DOHH2 (cell line): ENCODE measurements at regions not wholly inside any gene's neighbourhood (a gene's known extent, or its start where the extent isn't known, plus 50 kb on each side); places are given as distances from the start of the nearest gene placed in this dataset.

Experiments used
- H3F3A ChIP-seq: fragments of 200-600 bp; sonication (generic), shearing (Covaris generic); 2 replicates; pipeline ENCODE4 v1.6.0; 2016; ENCODE audit warnings: antibody characterized with exemption, mild to moderate bottlenecking; ENCODE audit not compliant: control insufficient read depth, insufficient read depth
- H3K27ac ChIP-seq: fragments of 200-600 bp; sonication (generic); 2 replicates; pipeline ENCODE4 v1.5.1; 2014; ENCODE audit warnings: low read depth, mild to moderate bottlenecking, low read length, moderate library complexity
- H3K27me3 ChIP-seq: fragments of 200-600 bp; sonication (generic); 2 replicates; pipeline ENCODE4 v1.6.1; 2014; ENCODE audit warnings: mild to moderate bottlenecking, low read length, mixed read lengths; ENCODE audit not compliant: control insufficient read depth
- H3K36me3 ChIP-seq: fragments of 200-600 bp; sonication (generic); 2 replicates; pipeline ENCODE4 v1.6.1; 2014; ENCODE audit warnings: mild to moderate bottlenecking, low read length, moderate library complexity, mixed read lengths; ENCODE audit not compliant: control insufficient read depth
- H3K4me1 ChIP-seq: fragments of 200-600 bp; sonication (generic); 2 replicates; pipeline ENCODE4 v1.6.1; 2014; ENCODE audit warnings: mild to moderate bottlenecking, low read length, mixed read lengths; ENCODE audit not compliant: control insufficient read depth
- H3K4me2 ChIP-seq: fragments of 200-600 bp; sonication (generic); 2 replicates; pipeline ENCODE4 v1.6.0; 2014; ENCODE audit warnings: mild to moderate bottlenecking, low read length, moderate library complexity
- H3K4me3 ChIP-seq: fragments of 200-600 bp; sonication (generic); 2 replicates; pipeline ENCODE4 v1.5.1; 2014; ENCODE audit warnings: mild to moderate bottlenecking, low read length, mixed read lengths
- H3K79me2 ChIP-seq: fragments of 200-600 bp; sonication (generic); 2 replicates; pipeline ENCODE4 v1.6.1; 2014; ENCODE audit warnings: mild to moderate bottlenecking, low read length, mixed read lengths; ENCODE audit not compliant: control insufficient read depth
- H3K9me2 ChIP-seq: fragments of 200-600 bp; sonication (generic); replicated peaks from 2 replicates; pipeline ENCODE4 v1.6.1; 2014; ENCODE audit warnings: mild to moderate bottlenecking, low read length, mixed read lengths; ENCODE audit not compliant: control insufficient read depth
- H3K9me3 ChIP-seq: fragments of 200-600 bp; sonication (generic); 2 replicates; pipeline ENCODE4 v1.6.1; 2014; ENCODE audit warnings: antibody characterized with exemption, low read length, mixed read lengths; ENCODE audit not compliant: control insufficient read depth, insufficient read depth
- H4K20me1 ChIP-seq: fragments of 200-600 bp; sonication (generic); 2 replicates; pipeline ENCODE4 v1.6.0; 2014; ENCODE audit warnings: low read depth, mild to moderate bottlenecking, antibody characterized with exemption, low read length, moderate library complexity; ENCODE audit not compliant: control insufficient read depth, insufficient read depth
- EZH2phosphoT487 ChIP-seq: fragments of 200-600 bp; sonication (generic); IDR thresholded peaks from 2 replicates; pipeline ENCODE4 v1.6.1; 2017; ENCODE audit warnings: borderline replicate concordance, mild to moderate bottlenecking, antibody characterized with exemption, low read length, moderate library complexity, mixed read lengths
- TF ChIP-seq, protein P1 (sequence below): fragments of 200-600 bp; sonication (generic); IDR thresholded peaks from one replicate; pipeline ENCODE4 v1.5.1; 2014; ENCODE audit warnings: antibody characterized with exemption, mild to moderate bottlenecking, low read depth, low read length; ENCODE audit not compliant: poor library complexity, severe bottlenecking

DNA sequence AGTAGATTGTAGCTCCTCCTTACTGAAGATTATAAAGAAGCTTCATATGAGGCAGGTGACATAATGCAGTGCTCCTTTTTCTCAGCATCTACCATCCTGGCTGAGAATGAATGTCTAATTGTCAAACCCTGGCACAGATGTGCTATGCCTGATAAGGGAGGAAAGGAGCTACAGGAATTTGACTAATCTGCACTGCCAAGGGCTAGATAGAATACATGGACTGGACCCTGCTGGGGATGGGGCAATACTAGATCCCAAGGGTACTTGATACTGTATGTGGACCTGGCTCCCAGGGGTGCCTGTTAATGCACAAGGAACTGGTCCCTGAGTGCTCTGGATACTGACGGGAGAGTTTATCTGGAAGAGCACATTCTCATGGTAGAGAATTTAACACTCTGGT is 362.2 kb upstream of the EMCN start:
- H3K36me3 ChIP-seq, result no peaks in the 10 kb centered on the region
- TF ChIP-seq, protein P1, sequence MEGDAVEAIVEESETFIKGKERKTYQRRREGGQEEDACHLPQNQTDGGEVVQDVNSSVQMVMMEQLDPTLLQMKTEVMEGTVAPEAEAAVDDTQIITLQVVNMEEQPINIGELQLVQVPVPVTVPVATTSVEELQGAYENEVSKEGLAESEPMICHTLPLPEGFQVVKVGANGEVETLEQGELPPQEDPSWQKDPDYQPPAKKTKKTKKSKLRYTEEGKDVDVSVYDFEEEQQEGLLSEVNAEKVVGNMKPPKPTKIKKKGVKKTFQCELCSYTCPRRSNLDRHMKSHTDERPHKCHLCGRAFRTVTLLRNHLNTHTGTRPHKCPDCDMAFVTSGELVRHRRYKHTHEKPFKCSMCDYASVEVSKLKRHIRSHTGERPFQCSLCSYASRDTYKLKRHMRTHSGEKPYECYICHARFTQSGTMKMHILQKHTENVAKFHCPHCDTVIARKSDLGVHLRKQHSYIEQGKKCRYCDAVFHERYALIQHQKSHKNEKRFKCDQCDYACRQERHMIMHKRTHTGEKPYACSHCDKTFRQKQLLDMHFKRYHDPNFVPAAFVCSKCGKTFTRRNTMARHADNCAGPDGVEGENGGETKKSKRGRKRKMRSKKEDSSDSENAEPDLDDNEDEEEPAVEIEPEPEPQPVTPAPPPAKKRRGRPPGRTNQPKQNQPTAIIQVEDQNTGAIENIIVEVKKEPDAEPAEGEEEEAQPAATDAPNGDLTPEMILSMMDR, result no peak
- no peaks in the 10 kb centered on the region for H3F3A ChIP-seq
- H4K20me1 ChIP-seq, result no peaks in the 10 kb centered on the region
- H3K4me2 ChIP-seq, result no peak overlapping the region
- no peaks in the 10 kb centered on the region for H3K79me2 ChIP-seq
- no peak overlapping the region for H3K27ac ChIP-seq
- no peaks in the 10 kb centered on the region for H3K9me3 ChIP-seq
- H3K4me1 ChIP-seq, result no peaks in the 10 kb centered on the region
- no peaks in the 10 kb centered on the region for H3K9me2 ChIP-seq
- H3K27me3 ChIP-seq, result no peaks in the 10 kb centered on the region
- H3K4me3 ChIP-seq, result no peak overlapping the region

DNA sequence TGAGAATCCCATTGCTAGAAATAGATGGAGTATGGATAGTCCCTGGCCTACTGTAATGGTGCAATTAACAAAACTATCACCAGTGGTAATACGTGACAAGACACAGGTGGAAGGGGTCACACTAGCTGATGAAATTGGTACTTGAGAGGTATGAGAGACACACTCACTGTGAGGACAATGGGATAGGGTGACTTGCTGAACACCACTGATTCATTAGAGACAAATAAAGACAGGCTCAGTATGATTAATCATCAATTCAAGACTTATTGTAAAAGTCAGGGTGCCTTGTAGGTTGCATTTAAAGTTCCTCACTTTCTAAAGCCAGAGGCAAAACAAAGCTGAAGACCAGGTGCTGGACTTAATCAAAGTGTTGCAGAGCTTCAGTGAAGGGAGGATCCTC is 361.6 kb upstream of the EMCN start:
- no peak overlapping the region for H3K4me2 ChIP-seq
- no peaks in the 10 kb centered on the region for H3K9me3 ChIP-seq
- H3K9me2 ChIP-seq, result no peaks in the 10 kb centered on the region
- no peaks in the 10 kb centered on the region for H3F3A ChIP-seq
- no peak for TF ChIP-seq EZH2phosphoT487
- TF ChIP-seq, protein P1, result no peak
- no peaks in the 10 kb centered on the region for H3K36me3 ChIP-seq
- H3K27ac ChIP-seq, result no peak overlapping the region
- H3K4me1 ChIP-seq, result no peaks in the 10 kb centered on the region
- no peaks in the 10 kb centered on the region for H3K79me2 ChIP-seq
- no peaks in the 10 kb centered on the region for H4K20me1 ChIP-seq
- H3K27me3 ChIP-seq, result no peaks in the 10 kb centered on the region
- no peak overlapping the region for H3K4me3 ChIP-seq

DNA sequence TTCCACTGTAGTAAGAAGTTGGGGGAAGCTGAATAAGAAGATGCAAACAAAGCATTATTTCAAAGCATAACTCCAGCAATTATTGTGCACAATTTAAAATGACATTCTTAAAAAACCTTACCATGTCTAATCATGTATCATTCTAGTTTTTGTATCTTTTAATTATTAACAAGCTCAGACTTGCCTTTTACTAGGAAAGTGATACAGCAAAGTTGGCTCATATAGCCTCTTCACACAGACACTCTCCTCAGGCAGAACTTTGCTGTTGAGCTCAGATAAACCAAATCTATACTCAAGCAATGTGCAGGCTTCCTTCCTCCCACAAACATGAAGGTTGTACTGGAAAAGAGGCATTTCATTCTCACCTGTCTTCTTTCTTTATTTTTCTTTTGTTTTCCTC is 358.7 kb upstream of the EMCN start:
- Histone ChIP-seq H3K36me3 (no peaks in the 10 kb centered on the region), H3K4me2 (no peak overlapping the region), H3K9me2 (no peaks in the 10 kb centered on the region), H3K27ac (no peak overlapping the region), H4K20me1 (no peaks in the 10 kb centered on the region), H3K4me3 (no peak overlapping the region), H3K27me3 (no peaks in the 10 kb centered on the region), H3K4me1 (no peaks in the 10 kb centered on the region), H3K79me2 (no peaks in the 10 kb centered on the region), H3K9me3 (no peaks in the 10 kb centered on the region), H3F3A (no peaks in the 10 kb centered on the region)
- TF ChIP-seq EZH2phosphoT487, result no peak
- TF ChIP-seq, protein P1, result no peak
